Trophoblast cell (in vitro differentiated cells and primary cell): ENCODE measurements at regions not wholly inside any gene's neighbourhood (a gene's known extent, or its start where the extent isn't known, plus 50 kb on each side); places are given as distances from the start of the nearest gene placed in this dataset.

Experiments used
- DNase-seq, 2 donors: peaks; one replicate each; pipeline ENCODE4 v3.0.0-alpha.2; 2016
- H2AFZ ChIP-seq: 2 replicates; pipeline ENCODE4 v1.6.1; 2013; ENCODE audit warnings: low read length, moderate library complexity, mild to moderate bottlenecking; ENCODE audit not compliant: insufficient read depth, poor library complexity
- H2AK5ac ChIP-seq: 2 replicates; pipeline ENCODE4 v1.6.1; 2013; ENCODE audit warnings: mild to moderate bottlenecking, low read length
- H2BK120ac ChIP-seq: 2 replicates; pipeline ENCODE4 v1.6.1; 2013; ENCODE audit warnings: low read length, mild to moderate bottlenecking, moderate library complexity; ENCODE audit not compliant: insufficient read depth, poor library complexity
- H2BK12ac ChIP-seq: 2 replicates; pipeline ENCODE4 v1.6.1; 2013; ENCODE audit warnings: mild to moderate bottlenecking, low read length, moderate library complexity
- H2BK5ac ChIP-seq: 2 replicates; pipeline ENCODE4 v1.6.1; 2013; ENCODE audit warnings: low read length, low read depth, moderate library complexity, mild to moderate bottlenecking; ENCODE audit not compliant: poor library complexity
- H3K14ac ChIP-seq: 2 replicates; pipeline ENCODE4 v1.6.1; 2013; ENCODE audit warnings: mild to moderate bottlenecking, low read length
- H3K18ac ChIP-seq: 2 replicates; pipeline ENCODE4 v1.6.1; 2013; ENCODE audit warnings: mild to moderate bottlenecking, low read length
- H3K23ac ChIP-seq: 2 replicates; pipeline ENCODE4 v1.6.1; 2013; ENCODE audit warnings: low read length
- H3K27ac ChIP-seq: 2 replicates; pipeline ENCODE4 v1.5.1; 2013; ENCODE audit warnings: low read depth, mild to moderate bottlenecking, inconsistent platforms, low read length, moderate library complexity
- H3K27me3 ChIP-seq: 2 replicates; pipeline ENCODE4 v1.6.1; 2013; ENCODE audit warnings: inconsistent platforms, mild to moderate bottlenecking, low read length, moderate library complexity; ENCODE audit not compliant: insufficient read depth
- H3K36me3 ChIP-seq, 2 experiments: 1 replicate in 1 of 2; 2 replicates in 1 of 2; pipeline ENCODE4 v1.6.1; 2013; ENCODE audit warnings: low read length in 2 of 2, mild to moderate bottlenecking in 2 of 2, moderate library complexity in 1 of 2; ENCODE audit not compliant: insufficient read depth in 2 of 2, control insufficient read depth in 1 of 2
- H3K4ac ChIP-seq: 2 replicates; pipeline ENCODE4 v1.6.1; 2013; ENCODE audit warnings: low read depth, mild to moderate bottlenecking, low read length, moderate library complexity
- H3K4me1 ChIP-seq, 2 experiments: 1 replicate in 1 of 2; 2 replicates in 1 of 2; pipeline ENCODE4 v1.6.1; 2013; ENCODE audit warnings: low read length in 2 of 2, mild to moderate bottlenecking in 2 of 2, moderate library complexity in 1 of 2; ENCODE audit not compliant: insufficient read depth in 2 of 2, control insufficient read depth in 1 of 2
- H3K4me2 ChIP-seq: 2 replicates; pipeline ENCODE4 v1.6.1; 2013; ENCODE audit warnings: inconsistent platforms, mild to moderate bottlenecking, low read length, moderate library complexity
- H3K4me3 ChIP-seq: 2 replicates; pipeline ENCODE4 v1.5.1; 2013; ENCODE audit warnings: mild to moderate bottlenecking, low read depth, low read length, inconsistent platforms
- H3K79me1 ChIP-seq: one replicate; pipeline ENCODE4 v1.6.1; 2013; ENCODE audit warnings: low read length
- H3K79me2 ChIP-seq: 2 replicates; pipeline ENCODE4 v1.6.1; 2013; ENCODE audit warnings: low read length, mild to moderate bottlenecking; ENCODE audit not compliant: control insufficient read depth, insufficient read depth, poor library complexity
- H3K9ac ChIP-seq: 2 replicates; pipeline ENCODE4 v1.6.1; 2013; ENCODE audit warnings: mild to moderate bottlenecking, low read length
- H3K9me3 ChIP-seq: 2 replicates; pipeline ENCODE4 v1.6.1; 2013; ENCODE audit warnings: low read depth, mild to moderate bottlenecking, control low read depth, inconsistent platforms, low read length; ENCODE audit not compliant: insufficient read depth
- H4K12ac ChIP-seq: 2 replicates; pipeline ENCODE4 v1.6.1; 2013; ENCODE audit warnings: low read depth, mild to moderate bottlenecking, low read length, moderate library complexity
- H4K8ac ChIP-seq: 2 replicates; pipeline ENCODE4 v1.6.1; 2013; ENCODE audit warnings: low read depth, mild to moderate bottlenecking, low read length, moderate library complexity
- H4K91ac ChIP-seq: one replicate; pipeline ENCODE4 v1.6.1; 2013; ENCODE audit warnings: low read depth, mild to moderate bottlenecking, low read length, moderate library complexity
- WGBS: extraction: QIAGEN DNeasy Blood & Tissue Kit; methylation state at CpG from one replicate; pipeline ENCODE4 v1.1.7; 2013; ENCODE audit warnings: missing lambda C conversion rate; ENCODE audit not compliant: insufficient read length, insufficient coverage; ENCODE audit errors: extremely low coverage; 5-methylcytosine and 5-hydroxymethylcytosine counted together

GRCh38 chr15:31570591-31570990 lies 244.0 kb downstream of the KLF13 start:
- no peak overlapping the region for H4K91ac ChIP-seq
- no peaks in the 10 kb centered on the region for H3K36me3 ChIP-seq
- H3K4ac ChIP-seq, result no peak overlapping the region
- no peak for DNase-seq
- H3K4me2 ChIP-seq, result no peak overlapping the region
- H3K79me1 ChIP-seq, result no peaks in the 10 kb centered on the region
- H3K4me3 ChIP-seq, result no peak overlapping the region
- no peak overlapping the region for H3K27ac ChIP-seq
- H3K27me3 ChIP-seq, result no peaks in the 10 kb centered on the region
- H3K18ac ChIP-seq, result no peak overlapping the region
- H3K4me1 ChIP-seq, result no peaks in the 10 kb centered on the region
- H2BK12ac ChIP-seq, result no peak overlapping the region
- H2BK5ac ChIP-seq, result no peak overlapping the region
- H3K23ac ChIP-seq, result no peak overlapping the region
- H2AK5ac ChIP-seq, result no peak overlapping the region
- H2AFZ ChIP-seq, result no peak overlapping the region
- H3K9ac ChIP-seq, result no peak overlapping the region
- H4K12ac ChIP-seq, result no peak overlapping the region
- no peak overlapping the region for H4K8ac ChIP-seq
- no peaks in the 10 kb centered on the region for H3K79me2 ChIP-seq
- H3K14ac ChIP-seq, result no peak overlapping the region
- H3K9me3 ChIP-seq, result peaks cover 8% of the 10 kb centered on the region
- no peak overlapping the region for H2BK120ac ChIP-seq
- no CpG with 5 or more reads among the region's 11 CpGs for WGBS

DNA sequence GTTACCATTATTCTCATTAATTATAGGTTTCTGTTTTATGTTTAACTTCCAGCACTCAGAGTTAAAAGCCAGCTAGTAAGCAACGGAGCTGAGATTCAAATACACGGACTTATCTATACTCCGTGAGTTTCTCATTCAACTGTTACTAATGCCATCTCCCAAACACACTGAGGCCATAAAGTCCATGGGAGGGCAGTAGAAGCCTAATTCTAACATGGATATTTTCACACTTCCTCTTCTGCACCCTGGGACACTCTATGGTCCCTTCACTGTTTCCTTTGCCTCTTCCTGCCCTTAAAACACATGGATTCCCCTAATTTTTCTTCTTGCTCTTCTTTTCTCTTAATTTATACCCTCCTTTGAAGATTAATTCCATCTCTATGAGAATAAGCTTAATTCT lies 245.0 kb downstream of the KLF13 start:
- WGBS, result no CpG with 5 or more reads among the region's 3 CpGs

GRCh38 chr15:31573759-31574158 lies 247.1 kb downstream of the KLF13 start:
- no peaks in the 10 kb centered on the region for H3K36me3 ChIP-seq
- H3K4me3 ChIP-seq, result no peak overlapping the region
- H3K79me2 ChIP-seq, result no peaks in the 10 kb centered on the region
- no peak overlapping the region for H2BK120ac ChIP-seq
- no peak overlapping the region for H3K14ac ChIP-seq
- H3K4me1 ChIP-seq, result no peaks in the 10 kb centered on the region
- no peak overlapping the region for H2AK5ac ChIP-seq
- DNase-seq, result no peak
- H3K9ac ChIP-seq, result no peak overlapping the region
- no peak overlapping the region for H4K91ac ChIP-seq
- no peaks in the 10 kb centered on the region for H3K27me3 ChIP-seq
- H3K4ac ChIP-seq, result no peak overlapping the region
- H3K27ac ChIP-seq, result no peak overlapping the region
- H3K18ac ChIP-seq, result no peak overlapping the region
- no peaks in the 10 kb centered on the region for H3K79me1 ChIP-seq
- H4K12ac ChIP-seq, result no peak overlapping the region
- H3K23ac ChIP-seq, result no peak overlapping the region
- H3K9me3 ChIP-seq, result no peaks in the 10 kb centered on the region
- no peak overlapping the region for H4K8ac ChIP-seq
- H3K4me2 ChIP-seq, result no peak overlapping the region
- H2BK5ac ChIP-seq, result no peak overlapping the region
- H2BK12ac ChIP-seq, result no peak overlapping the region
- no CpG with 5 or more reads among the region's 3 CpGs for WGBS
- no peak overlapping the region for H2AFZ ChIP-seq

More for the DNA sequence above, 245.0 kb downstream of the KLF13 start:
- H3K4ac ChIP-seq, result no peak overlapping the region
- peak in 1 of 2 donors; percentile 39 for DNase-seq
- no peak overlapping the region for H3K27ac ChIP-seq
- H3K9ac ChIP-seq, result no peak overlapping the region
- H4K91ac ChIP-seq, result no peak overlapping the region
- H3K23ac ChIP-seq, result no peak overlapping the region
- H4K8ac ChIP-seq, result no peak overlapping the region
- no peaks in the 10 kb centered on the region for H3K79me2 ChIP-seq
- H2BK12ac ChIP-seq, result no peak overlapping the region
- H2AFZ ChIP-seq, result no peak overlapping the region
- H3K79me1 ChIP-seq, result no peaks in the 10 kb centered on the region
- no peak overlapping the region for H3K18ac ChIP-seq
- no peaks in the 10 kb centered on the region for H3K36me3 ChIP-seq
- H2BK5ac ChIP-seq, result no peak overlapping the region
- H3K4me1 ChIP-seq, result no peaks in the 10 kb centered on the region
- no peaks in the 10 kb centered on the region for H3K27me3 ChIP-seq
- no peak overlapping the region for H2BK120ac ChIP-seq
- H3K4me3 ChIP-seq, result no peak overlapping the region
- H3K14ac ChIP-seq, result no peak overlapping the region
- H2AK5ac ChIP-seq, result no peak overlapping the region
- H3K9me3 ChIP-seq, result peaks cover 8% of the 10 kb centered on the region
- H3K4me2 ChIP-seq, result no peak overlapping the region
- H4K12ac ChIP-seq, result no peak overlapping the region

DNA sequence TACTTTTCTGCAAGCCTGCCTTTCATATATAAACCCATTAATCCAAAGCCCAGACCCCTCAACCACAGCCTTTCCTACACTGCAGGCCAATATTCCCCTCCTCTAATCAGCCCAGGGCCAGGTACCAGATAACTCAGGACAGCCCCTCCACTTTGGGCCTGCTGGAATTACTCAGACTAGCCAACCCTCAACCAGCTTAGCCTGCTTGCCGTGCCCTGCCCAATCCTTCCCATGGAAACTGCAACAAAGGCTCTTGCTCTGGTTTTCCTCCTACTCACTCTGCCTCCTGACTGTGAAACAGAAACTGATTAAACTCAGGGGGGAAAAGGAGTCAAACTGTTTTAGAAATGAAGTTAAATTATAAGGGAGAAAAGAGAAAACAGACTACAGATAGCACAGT lies 248.1 kb downstream of the KLF13 start:
- Histone ChIP-seq H2BK12ac (no peak overlapping the region), H2AK5ac (no peak overlapping the region), H3K27ac (no peak overlapping the region), H3K18ac (no peak overlapping the region), H3K79me1 (no peaks in the 10 kb centered on the region), H2AFZ (no peak overlapping the region), H4K91ac (no peak overlapping the region), H3K27me3 (no peaks in the 10 kb centered on the region), H3K9me3 (no peaks in the 10 kb centered on the region), H3K4me2 (no peak overlapping the region), H3K79me2 (no peaks in the 10 kb centered on the region), H4K8ac (no peak overlapping the region), H4K12ac (no peak overlapping the region), H3K23ac (no peak overlapping the region), H3K4ac (no peak overlapping the region), H3K36me3 (no peaks in the 10 kb centered on the region), H3K9ac (no peak overlapping the region), H3K4me3 (no peak overlapping the region), H3K4me1 (no peaks in the 10 kb centered on the region), H2BK120ac (no peak overlapping the region), H2BK5ac (no peak overlapping the region), H3K14ac (no peak overlapping the region)
- DNase-seq, result no peak
- no CpG with 5 or more reads among the region's 1 CpG for WGBS
